ENCODE measurements at regions not wholly inside any gene's neighbourhood (a gene's known extent, or its start where the extent isn't known, plus 50 kb on each side); places are given as distances from the start of the nearest gene placed in this dataset.
"Not testable (repeated sequence)": the region's sequence is repeated elsewhere in the genome, so short reads cannot be mapped to it uniquely, and the experiment has no call there.

DNA sequence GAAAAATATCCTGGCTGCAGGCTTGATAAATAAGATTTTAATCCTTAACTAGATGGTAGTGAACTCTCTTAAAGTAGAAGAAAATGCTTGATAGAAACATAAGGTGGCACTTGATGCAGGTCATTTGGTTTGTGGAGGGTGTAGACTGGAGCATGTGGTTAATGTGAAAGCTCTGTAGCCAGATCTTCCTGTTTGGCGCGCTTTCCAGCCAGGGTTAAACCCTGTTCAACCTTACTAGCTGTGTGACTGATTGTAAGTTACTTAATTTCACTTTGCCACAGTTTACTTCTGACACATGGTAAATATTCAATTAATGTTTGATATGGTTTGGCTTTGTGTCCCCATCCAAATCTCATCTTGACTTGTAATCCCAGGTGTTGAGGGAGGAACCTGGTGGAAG is 394.0 kb downstream of the REEP3 start:
- no peak for DNase-seq (ENCODE audit: low read depth)

DNA sequence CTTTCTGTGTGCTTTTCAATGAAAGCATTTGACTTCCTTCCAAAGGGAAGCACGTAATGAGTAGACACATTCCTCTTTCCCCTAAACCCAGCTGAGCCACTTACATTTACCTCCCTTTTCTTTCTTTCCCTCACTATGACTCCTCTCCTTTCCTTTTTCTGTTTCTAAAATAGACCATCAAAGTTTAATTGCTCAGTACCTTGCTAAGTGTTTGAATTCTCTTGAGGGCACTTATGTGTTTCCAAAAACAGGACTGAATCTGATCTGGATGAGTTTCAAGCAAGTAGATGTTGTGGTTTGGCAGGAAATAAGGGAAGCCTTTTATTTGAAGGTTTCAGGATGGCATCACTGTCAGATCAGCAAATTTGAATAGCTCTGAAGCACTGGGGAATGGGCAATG is 396.2 kb downstream of the REEP3 start:
- peak; percentile 16 for DNase-seq (ENCODE audit: low read depth)

DNA sequence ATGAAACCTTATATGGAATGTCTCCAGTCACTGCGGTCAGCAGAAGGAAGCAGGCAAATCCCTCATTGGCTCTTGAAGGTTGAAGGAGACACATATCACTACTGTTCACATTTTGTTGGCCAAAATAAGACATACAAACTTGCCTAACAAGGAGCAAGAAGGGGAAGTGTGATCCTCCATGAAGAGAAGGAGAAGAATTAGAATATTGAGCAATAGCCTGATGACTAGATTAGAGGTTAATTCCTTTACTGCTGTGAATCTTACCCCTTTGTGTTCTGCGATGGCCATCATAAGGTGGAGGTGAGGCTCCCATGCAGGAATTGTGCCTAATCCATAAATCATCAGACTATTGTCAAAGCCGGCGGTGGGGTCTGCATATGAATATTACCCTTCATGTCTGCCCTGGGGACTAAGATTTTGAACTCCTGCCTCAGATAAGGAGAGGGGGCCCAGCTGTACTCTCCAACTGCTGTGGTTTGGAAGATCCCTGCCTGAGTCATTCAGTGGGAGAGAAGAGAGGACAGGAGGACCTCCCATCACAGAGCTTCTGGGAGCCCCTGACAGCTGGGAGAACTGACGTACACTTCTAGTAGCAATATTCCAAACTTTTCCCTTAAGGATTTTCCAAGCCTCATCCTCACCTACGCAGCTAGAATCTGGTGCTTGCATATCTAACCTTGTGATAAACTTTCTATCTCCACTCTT is 398.5 kb downstream of the REEP3 start:
- DNase-seq (ENCODE audit: low read depth) = peak; percentile 74

DNA sequence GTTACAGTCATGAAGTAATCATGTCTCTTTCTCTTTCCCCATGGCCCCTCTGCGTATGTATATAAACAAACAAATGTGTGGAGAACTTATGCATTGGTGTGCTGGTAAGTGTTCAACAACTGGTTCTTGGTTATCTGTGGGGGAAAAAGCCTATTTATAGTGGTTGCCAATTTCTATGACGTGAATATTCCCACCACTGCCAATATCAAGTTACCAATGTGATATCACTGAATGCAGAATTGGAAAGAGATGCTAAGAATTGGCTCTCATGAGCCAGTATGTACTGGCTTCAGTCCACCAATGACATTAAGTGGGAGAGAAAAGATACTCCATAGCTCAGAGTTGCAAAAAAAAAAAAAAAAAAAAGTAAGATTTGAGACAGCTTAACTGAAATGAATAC is 399.7 kb downstream of the REEP3 start:
- DNase-seq (ENCODE audit: low read depth) = no peak

DNA sequence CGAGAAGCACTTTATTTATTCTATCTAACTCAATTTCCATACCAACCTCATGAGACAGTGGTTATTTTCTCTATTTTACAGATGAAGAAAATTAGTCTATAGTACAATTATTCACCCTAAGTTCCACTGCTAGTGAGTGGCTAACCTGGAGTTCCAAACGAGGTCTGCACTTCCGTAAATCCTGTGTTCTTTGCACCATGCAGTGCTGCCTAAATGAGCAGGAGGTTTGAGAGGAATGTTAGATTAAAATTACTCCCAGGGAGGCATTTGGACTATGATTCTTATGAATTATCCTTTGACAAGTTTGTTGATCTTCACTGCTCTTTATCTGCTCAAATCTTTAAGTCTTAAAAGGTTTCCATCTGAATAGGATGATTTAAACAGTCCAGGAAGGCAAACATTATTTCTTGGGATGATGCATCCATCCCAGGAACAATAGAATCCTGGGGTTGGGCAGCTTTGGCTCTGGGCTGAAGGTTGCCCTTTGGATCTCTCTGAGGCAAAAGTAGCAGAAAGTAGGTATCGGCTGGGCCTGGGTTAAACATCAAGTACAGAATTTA is 400.8 kb downstream of the REEP3 start:
- no peak for DNase-seq (ENCODE audit: low read depth)

DNA sequence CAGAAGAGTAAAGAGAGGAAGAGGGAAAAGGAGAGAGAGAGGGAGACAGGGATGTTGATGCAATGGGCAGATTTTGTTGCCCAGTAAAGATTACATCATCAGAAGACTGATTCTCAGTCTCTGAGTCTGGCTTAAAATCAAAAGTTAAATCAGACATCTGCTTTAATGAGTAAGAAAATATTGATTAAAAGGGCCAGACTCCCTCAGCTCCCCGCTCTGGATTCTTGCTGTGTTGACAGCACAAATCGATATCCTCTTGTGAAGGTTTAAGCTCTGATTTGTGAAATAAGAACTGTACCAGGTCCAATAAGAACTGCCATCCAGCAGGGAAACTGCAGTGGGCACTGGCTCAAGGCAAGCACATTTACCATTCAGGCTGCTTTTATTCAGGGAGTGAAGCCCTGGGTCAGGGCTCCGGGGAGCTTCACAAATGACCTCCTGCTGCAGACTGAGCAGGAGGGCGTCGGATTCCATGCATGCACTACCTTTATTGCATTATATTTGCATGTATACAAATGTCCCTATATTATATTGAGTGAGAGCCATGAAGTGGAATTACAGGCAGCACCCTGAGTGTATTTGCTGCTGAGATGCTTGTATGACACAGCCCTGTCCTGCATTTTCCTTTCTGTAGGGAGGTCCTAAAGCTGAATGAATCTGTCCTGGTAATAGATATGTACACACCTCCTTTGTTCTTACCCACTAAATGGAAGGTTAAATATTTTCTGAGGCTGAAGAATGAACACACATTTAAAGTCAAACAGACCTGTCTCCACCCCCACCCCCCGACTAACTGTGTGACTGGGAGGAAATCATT is 401.5 kb downstream of the REEP3 start:
- no peak for DNase-seq (ENCODE audit: low read depth)

DNA sequence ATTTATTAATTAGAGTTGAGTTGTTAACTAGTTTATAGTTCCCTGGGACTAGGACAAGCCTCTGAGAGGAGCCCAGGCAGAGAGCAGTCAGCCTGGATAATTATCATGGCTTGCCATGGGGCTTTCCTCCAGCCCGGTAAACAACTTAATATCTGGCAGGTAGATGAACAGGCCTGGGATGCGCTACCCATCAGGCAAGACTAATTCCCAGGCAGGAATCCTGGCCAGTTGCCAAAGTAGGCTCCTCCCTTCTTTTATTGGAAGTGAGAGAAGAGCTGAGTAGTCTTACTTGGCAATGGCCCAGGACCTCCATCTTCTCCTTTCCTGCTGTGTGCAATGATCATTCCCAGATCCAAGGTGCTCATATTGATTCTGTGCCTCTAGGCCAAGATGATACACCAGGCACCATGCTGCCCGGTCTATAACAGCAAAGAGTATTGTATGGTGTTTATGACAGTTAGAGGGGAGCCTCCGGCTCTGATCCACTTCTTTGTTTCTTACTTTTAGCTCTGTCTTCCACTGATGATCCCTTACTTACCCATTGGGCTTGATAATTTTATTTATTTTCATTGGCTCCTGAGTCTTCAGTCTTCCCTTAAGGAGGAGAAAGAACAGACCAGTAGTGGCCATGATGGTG is 408.7 kb downstream of the REEP3 start:
- DNase-seq (ENCODE audit: low read depth) = no peak

DNA sequence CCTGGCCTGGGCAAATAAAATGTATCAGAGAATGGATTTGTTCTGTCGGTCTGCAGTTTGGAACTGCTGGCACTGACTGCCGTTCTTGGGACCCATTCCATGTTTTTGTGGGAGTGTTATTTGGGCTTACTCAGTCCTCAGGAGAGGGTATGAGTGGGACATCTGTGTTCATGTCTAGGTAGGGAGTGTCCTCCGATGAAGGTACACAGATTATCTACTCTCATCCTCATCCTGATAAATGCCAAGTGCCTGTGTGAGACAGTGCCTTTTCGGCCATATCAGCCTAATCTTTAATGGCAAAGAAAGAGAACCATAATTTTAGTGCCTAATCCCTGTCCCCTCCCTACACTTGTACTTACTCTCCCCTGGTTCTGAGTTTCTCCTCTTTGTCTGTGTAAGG is 409.4 kb downstream of the REEP3 start:
- DNase-seq (ENCODE audit: low read depth) = no peak

DNA sequence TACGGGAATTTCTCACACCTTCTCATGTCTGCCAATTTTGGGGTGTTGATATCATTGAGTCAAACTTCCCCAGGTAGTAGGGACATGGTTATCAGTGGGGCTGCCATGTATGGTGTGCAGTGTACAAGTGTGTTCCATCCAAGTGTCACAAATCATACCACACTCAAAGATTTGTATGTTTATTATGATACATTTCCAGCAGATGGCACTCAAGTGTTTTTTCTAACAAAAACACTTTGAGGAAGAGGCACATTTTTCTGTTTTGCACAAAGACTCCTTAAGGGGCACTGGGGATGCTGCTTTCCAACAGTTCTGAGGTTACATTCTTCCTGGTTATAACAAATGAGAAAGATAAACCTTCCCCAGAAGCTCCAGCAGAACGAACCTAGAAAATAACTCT is 414.5 kb downstream of the REEP3 start:
- no peak for DNase-seq (ENCODE audit: low read depth)

DNA sequence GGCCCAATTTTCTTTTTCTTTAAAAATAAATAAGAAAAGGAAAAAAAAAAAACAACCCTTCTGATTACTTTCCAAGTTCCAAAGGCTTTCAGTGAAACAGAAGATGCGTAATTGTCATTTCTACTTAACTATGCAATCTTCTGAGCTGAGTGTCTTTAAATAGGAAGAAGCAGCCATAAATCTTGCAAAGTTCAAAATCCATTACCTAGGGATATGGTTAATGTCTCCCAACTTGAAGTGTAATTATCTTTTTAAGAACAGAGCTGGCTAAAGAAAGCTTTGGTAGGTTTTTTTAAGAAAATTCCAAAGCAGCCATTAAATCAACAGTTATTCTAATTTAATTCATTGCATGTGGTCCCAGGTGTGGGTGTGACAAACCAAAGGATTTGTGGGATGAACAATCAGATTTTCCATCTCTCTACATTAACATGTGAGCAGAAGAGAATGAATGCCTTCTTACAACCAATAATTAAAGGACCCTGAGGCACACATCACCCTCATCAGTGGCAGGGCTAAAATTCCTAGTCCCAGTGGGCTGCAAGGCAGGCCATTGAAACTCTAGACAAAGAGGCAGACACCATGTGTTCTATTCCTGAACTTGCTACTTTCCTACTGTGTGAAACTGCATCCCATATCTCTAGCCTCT is 419.2 kb downstream of the REEP3 start:
- DNase-seq (ENCODE audit: low read depth) = no peak

DNA sequence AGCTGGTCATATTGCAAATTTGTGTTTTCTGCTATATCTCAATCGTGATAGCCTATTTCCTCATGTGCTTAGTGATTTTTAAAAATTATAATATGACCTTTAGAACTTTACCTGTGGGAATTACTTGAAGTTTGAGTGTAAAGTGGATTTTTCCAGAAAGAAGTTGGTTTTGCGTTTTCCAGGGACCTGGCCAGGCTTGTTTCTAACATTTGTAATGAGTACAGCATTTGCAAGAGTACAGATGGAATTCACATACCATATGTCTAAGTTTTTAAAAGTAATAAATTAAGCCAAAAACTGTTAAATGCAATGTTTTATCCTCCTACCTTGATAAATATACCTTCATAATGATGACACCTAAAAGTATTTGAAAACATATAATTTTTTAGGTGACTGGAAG is 443.2 kb downstream of the REEP3 start:
- no peak for DNase-seq (ENCODE audit: low read depth)

DNA sequence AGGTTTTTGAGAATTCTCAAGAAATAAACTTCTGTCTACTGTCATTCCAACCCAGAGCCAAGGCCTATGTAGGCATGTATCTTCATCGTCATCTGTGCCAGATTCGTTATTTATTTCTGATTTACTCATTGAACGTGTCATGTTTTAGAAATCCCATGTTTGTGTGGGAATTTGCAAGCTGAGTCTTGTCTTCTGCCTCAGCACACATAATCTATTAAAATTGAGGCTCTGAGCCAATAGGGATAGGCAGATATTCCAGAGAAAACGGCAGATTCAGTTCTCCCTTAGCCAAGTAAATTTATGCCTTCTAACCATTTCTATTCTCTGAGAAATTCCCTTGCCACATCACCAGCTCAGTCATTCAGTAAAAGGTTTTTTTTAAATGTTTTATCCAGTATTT is 444.6 kb downstream of the REEP3 start:
- DNase-seq (ENCODE audit: low read depth) = no peak

DNA sequence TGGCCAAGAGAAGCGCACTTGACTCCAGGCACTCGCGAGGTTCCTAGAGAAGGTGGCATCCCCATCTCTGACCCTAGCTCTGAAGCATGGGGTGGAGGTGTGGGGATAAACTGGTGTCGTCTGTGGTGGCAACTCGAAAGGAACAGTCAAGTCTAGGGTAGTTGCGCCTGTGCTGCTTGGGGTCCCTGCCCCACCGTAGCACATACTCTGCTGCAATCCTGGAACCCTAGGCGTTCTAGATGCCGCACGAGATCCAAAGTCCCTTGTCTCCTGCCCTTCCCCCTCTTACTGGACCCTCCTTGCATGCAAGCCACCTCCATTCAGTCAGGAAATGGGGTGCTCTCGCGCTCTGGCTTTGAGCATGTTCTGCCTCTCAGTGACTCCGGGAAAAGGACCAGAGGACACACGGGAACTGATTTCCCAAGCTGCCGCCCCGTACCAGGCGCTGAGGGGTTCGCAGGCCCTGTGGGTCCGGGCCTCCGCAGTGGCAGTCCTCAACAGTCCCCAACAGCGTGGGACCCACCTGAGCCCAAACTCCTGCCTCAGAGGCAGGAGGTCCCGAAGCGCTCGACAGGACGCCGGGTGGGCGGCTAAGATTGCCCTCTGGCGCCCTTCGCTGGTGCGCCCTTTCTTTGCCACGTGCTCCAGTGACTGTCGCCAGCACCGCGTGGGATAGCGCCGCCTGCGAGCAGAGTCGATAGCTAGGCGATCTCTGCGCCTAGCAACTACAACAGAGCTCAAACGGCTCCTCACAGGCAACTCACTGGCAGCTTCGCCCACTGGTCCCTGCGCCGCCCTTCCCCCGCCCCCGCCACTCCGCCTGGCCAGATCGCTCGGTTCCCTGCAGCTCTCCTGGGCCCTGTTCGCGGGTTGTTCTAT is 452.0 kb downstream of the REEP3 start:
- DNase-seq (ENCODE audit: low read depth) = no peak

DNA sequence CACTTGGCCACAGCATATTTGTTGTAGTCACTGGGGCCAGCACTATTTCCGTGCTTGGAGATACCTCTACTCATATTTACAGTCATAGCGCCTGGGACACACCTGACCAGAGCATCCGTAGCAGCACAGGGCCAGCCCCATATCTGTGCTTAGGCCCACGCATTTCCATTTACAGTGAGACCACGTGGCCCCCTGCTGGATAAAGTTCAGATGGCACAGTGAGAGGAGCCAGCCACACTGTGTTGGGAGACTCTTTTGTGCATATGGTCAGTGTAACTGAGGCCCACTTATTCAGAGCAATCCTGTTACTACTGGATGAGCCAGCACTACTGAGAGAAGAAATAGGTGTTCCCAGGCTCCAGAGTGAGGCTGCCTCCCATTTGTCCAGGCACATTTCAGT is 455.3 kb downstream of the REEP3 start:
- peak; percentile 39 for DNase-seq (ENCODE audit: low read depth)

DNA sequence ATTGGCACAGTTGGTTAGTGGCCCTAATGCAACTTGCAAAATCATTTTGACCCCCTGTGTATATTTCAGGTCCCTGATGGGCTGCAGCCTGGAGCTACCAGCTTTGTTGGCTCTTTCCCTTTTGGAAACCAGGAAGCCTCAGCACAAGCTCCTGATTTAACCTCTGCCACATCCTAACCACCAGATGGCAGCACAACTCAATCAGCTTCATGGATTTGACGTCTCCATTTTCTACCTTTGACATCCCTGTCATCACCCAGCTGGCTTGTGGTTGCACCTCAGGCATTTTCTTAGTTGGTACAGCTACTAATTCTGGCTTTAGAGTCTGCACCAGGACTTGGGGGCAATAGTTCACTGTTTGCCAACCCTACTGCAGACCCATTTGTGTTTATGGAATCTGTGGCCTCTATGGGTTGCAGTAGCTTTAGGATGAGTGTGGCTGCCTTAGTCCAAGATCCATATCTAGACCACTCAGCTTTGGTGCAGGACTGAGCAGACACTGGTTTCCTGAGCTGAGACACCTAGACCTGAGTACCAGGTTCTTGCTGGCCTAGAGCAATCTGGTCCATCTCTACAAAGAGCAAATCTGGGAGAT is 456.2 kb downstream of the REEP3 start:
- DNase-seq (ENCODE audit: low read depth) = peak; percentile 73

DNA sequence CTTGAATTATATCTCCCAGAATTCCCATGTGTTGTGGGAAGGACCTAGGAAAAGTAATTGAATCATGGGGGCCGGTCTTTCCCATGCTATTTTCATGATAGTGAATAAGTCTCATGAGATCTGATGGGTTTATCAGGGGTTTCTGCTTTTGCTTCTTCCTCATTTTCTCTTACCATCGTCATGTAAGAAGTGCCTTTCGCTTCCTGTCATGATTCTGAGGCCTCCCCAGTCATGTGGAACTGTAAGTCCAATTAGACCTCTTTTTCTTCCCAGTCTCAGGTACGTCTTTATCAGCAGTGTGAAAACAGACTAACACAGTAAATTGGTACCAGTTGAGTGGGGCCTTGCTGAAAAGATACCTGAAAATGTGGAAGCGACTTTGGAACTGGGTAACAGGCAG is 459.7 kb downstream of the REEP3 start:
- not testable (repeated sequence) for DNase-seq (ENCODE audit: low read depth)

DNA sequence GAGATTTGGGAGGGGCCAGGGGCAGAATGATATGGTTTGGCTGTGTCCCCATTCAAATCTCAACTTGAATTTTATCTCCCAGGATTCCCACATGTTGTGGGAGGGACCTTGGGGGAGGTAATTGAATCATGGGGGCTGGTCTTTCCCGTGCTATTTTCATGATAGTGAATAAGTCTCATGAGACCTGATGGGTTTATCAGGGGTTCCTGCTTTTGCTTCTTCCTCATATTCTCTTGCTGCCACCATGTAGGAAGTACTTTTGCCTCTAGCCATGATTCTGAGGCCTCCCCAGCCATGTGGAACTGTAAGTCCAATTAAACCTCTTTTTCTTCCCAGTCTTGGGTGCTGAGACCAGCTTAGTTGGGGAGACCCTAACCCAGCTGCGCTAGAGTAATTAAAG is 462.9 kb downstream of the REEP3 start:
- DNase-seq (ENCODE audit: low read depth) = not testable (repeated sequence)

DNA sequence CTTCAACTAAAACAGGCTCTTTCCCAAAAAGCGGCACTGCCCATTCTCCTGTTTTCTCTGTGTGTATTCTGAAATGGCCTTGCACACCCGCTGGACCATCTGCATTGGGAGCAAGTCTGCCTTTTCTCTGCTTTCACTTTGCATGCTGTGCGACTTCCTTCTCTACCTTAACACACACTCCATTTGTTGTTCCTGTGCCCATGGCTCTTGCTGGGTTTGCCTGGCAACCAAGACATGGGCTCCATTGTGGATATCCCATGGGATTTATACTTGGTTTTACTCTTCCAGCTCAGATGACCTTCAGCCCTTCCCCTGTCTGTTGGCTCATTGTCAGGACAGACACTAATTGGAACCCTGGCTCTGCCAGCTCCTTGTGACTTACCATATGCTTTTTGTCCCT is 465.3 kb downstream of the REEP3 start:
- DNase-seq (ENCODE audit: low read depth) = no peak

DNA sequence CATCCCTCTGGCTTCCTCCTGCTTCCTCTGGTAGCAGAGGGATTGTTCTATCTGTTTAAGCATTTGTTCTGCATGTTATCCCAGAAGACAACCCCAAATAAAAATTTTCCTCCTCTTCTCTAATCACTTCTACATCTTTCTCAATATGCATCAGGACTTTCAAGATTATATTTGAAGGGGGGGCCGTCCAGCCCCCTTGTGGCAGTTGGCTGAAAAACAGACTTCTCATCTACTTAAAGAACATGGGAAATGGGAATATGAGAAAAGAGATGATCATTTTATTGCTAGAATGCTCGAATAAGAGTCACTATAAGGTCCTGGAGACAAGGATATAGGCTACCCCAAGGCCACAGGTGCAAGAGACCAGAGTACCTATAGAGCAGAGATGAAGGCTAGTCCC is 466.0 kb downstream of the REEP3 start:
- DNase-seq (ENCODE audit: low read depth) = no peak

DNA sequence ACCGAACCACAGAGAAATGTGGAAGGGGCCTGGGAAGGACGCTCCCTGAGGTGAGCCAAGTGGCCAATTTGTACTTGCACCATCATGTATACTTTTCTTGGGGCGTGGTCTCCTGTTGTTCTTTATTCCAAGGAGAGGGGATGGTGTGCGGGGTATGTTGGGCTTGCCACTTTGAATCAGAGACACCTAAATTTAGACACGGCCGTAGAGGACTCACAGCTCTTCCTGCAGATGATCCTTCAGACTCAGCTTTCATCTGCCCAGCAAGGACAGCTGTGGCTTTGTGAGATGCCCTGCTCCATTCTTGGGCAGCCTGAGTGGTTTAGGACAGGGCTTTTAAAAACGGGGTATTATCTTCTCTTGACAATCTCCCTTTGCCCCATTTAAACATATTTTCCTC is 473.2 kb downstream of the REEP3 start:
- peak; percentile 46 for DNase-seq (ENCODE audit: low read depth)
